ENCODE measurements at regions not wholly inside any gene's neighbourhood (a gene's known extent, or its start where the extent isn't known, plus 50 kb on each side); places are given as distances from the start of the nearest gene placed in this dataset.

GRCh38 chr5:35457912-35458823, 159.5 kb upstream of the SPEF2 start:
- no peak overlapping the region for H3K4me2 ChIP-seq
- no peaks in the 10 kb centered on the region for H3K36me3 ChIP-seq (ENCODE audit: insufficient read depth)
- TF ChIP-seq, protein P1, sequence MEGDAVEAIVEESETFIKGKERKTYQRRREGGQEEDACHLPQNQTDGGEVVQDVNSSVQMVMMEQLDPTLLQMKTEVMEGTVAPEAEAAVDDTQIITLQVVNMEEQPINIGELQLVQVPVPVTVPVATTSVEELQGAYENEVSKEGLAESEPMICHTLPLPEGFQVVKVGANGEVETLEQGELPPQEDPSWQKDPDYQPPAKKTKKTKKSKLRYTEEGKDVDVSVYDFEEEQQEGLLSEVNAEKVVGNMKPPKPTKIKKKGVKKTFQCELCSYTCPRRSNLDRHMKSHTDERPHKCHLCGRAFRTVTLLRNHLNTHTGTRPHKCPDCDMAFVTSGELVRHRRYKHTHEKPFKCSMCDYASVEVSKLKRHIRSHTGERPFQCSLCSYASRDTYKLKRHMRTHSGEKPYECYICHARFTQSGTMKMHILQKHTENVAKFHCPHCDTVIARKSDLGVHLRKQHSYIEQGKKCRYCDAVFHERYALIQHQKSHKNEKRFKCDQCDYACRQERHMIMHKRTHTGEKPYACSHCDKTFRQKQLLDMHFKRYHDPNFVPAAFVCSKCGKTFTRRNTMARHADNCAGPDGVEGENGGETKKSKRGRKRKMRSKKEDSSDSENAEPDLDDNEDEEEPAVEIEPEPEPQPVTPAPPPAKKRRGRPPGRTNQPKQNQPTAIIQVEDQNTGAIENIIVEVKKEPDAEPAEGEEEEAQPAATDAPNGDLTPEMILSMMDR (conservative IDR thresholded peaks at IDR 0.05; ENCODE audit: low read depth, low read length): no peak
- H4K20me1 ChIP-seq (ENCODE audit: insufficient read depth): no peaks in the 10 kb centered on the region
- no peak overlapping the region for H3K27ac ChIP-seq
- H2AFZ ChIP-seq (ENCODE audit: low read depth): no peak overlapping the region
- no peak overlapping the region for H3K4me3 ChIP-seq (IDR thresholded peaks at IDR 0.05; ENCODE audit: insufficient read depth, low read depth, low read length)
- H3K27me3 ChIP-seq (ENCODE audit: insufficient read depth, low read depth): no peaks in the 10 kb centered on the region
- H3K4me1 ChIP-seq (ENCODE audit: low read depth, poor library complexity, severe bottlenecking): no peaks in the 10 kb centered on the region
- H3K79me2 ChIP-seq (ENCODE audit: insufficient read depth, low read depth): no peaks in the 10 kb centered on the region
- no peak overlapping the region for H3K9ac ChIP-seq

- H3K4me1 ChIP-seq (ENCODE audit: low read depth, poor library complexity, severe bottlenecking): no peaks in the 10 kb centered on the region
- H3K4me2 ChIP-seq: no peak overlapping the region
- H3K4me3 ChIP-seq (IDR thresholded peaks at IDR 0.05; ENCODE audit: insufficient read depth, low read depth, low read length): no peak overlapping the region
- H3K79me2 ChIP-seq (ENCODE audit: insufficient read depth, low read depth): no peaks in the 10 kb centered on the region
- H4K20me1 ChIP-seq (ENCODE audit: insufficient read depth): no peaks in the 10 kb centered on the region
- no peak overlapping the region for H3K9ac ChIP-seq
- H3K27ac ChIP-seq: no peak overlapping the region
- TF ChIP-seq, protein P1 (conservative IDR thresholded peaks at IDR 0.05; ENCODE audit: low read depth, low read length): no peak
- no peak overlapping the region for H2AFZ ChIP-seq (ENCODE audit: low read depth)
- no peaks in the 10 kb centered on the region for H3K27me3 ChIP-seq (ENCODE audit: insufficient read depth, low read depth)
- H3K36me3 ChIP-seq (ENCODE audit: insufficient read depth): no peaks in the 10 kb centered on the region
These were observed 161.2 kb upstream of the SPEF2 start for GRCh38 chr5:35456506-35456905.

- H3K9ac ChIP-seq: no peak overlapping the region
- H3K4me2 ChIP-seq: no peak overlapping the region
- no peak overlapping the region for H3K4me3 ChIP-seq (IDR thresholded peaks at IDR 0.05; ENCODE audit: insufficient read depth, low read depth, low read length)
- TF ChIP-seq, protein P1 (conservative IDR thresholded peaks at IDR 0.05; ENCODE audit: low read depth, low read length): no peak
- no peaks in the 10 kb centered on the region for H3K4me1 ChIP-seq (ENCODE audit: low read depth, poor library complexity, severe bottlenecking)
- no peaks in the 10 kb centered on the region for H3K36me3 ChIP-seq (ENCODE audit: insufficient read depth)
- H3K79me2 ChIP-seq (ENCODE audit: insufficient read depth, low read depth): no peaks in the 10 kb centered on the region
- H3K27me3 ChIP-seq (ENCODE audit: insufficient read depth, low read depth): no peaks in the 10 kb centered on the region
- no peak overlapping the region for H2AFZ ChIP-seq (ENCODE audit: low read depth)
- H4K20me1 ChIP-seq (ENCODE audit: insufficient read depth): no peaks in the 10 kb centered on the region
- no peak overlapping the region for H3K27ac ChIP-seq
These were observed 163.6 kb upstream of the SPEF2 start for GRCh38 chr5:35454011-35454525.

DNA sequence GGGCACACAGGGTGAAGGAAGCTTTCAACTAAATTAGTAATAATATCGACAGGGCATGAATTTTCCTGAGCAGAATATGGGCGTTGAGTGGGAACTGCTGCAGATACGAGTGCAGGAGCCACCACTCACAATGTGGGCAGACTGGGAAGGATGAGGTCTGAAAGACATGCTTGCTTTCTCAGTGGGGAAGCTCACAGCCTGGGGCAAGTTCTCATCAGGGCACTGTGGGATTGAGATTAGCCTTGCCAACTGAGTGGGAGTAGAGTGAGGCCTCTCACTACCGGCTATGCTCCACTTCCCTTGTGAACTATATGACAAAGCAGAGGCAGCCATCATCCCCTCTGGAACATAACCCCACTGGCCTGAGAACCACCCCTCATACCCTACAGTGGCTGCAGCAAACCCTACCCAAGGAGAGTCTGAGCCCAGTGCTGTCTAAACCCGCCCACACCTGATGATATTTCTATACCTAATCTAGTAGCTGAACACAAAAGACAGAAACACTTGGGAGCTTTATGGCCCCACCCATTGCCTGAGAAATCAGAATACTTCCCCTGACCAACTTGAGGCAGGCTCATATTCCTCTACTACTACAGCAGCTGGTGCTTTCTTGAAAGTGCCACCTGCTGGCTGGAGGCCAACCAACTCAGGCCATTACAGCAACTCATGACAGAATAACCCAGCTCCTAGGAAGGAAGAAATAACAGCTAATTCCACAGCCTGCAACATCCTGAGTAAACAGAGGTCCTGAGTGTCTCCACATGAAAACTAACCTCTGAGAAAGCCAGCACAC, 173.7 kb upstream of the SPEF2 start:
- H3K27me3 ChIP-seq (ENCODE audit: insufficient read depth, low read depth): no peaks in the 10 kb centered on the region
- TF ChIP-seq, protein P1 (conservative IDR thresholded peaks at IDR 0.05; ENCODE audit: low read depth, low read length): no peak

More for the DNA sequence above, 173.7 kb upstream of the SPEF2 start:
- H3K4me2 ChIP-seq: no peak overlapping the region
- no peak overlapping the region for H3K4me3 ChIP-seq (IDR thresholded peaks at IDR 0.05; ENCODE audit: insufficient read depth, low read depth, low read length)
- H3K27ac ChIP-seq: no peak overlapping the region
- no peaks in the 10 kb centered on the region for H3K36me3 ChIP-seq (ENCODE audit: insufficient read depth)
- H4K20me1 ChIP-seq (ENCODE audit: insufficient read depth): no peaks in the 10 kb centered on the region
- no peaks in the 10 kb centered on the region for H3K4me1 ChIP-seq (ENCODE audit: low read depth, poor library complexity, severe bottlenecking)
- H3K79me2 ChIP-seq (ENCODE audit: insufficient read depth, low read depth): no peaks in the 10 kb centered on the region
- no peak overlapping the region for H2AFZ ChIP-seq (ENCODE audit: low read depth)
- no peak overlapping the region for H3K9ac ChIP-seq

All from KMS-11 (cell line).